ENCODE measurements at regions not wholly inside any gene's neighbourhood (a gene's known extent, or its start where the extent isn't known, plus 50 kb on each side); places are given as distances from the start of the nearest gene placed in this dataset.

GRCh38 chr1:22352896-22353295 lies 98.8 kb upstream of the ZBTB40 start:
- Histone ChIP-seq H3K27ac (ENCODE audit: low read length) (no peak overlapping the region), H3K4me1 (ENCODE audit: control insufficient read depth, insufficient read depth, low read length) (peaks cover 5% of the 10 kb centered on the region), H3K36me3 (ENCODE audit: control insufficient read depth, insufficient read depth, low read length) (no peaks in the 10 kb centered on the region), H3K27me3 (ENCODE audit: control insufficient read depth, insufficient read depth, low read length) (no peaks in the 10 kb centered on the region), H3K9me3 (ENCODE audit: control insufficient read depth, insufficient read depth, low read length) (no peaks in the 10 kb centered on the region), H3K4me3 (ENCODE audit: low read length) (no peak overlapping the region)
- no peak for DNase-seq (ENCODE audit: low read depth, low spot score)
- WGBS (ENCODE audit: insufficient coverage, insufficient read length): no CpG with 5 or more reads among the region's 7 CpGs

DNA sequence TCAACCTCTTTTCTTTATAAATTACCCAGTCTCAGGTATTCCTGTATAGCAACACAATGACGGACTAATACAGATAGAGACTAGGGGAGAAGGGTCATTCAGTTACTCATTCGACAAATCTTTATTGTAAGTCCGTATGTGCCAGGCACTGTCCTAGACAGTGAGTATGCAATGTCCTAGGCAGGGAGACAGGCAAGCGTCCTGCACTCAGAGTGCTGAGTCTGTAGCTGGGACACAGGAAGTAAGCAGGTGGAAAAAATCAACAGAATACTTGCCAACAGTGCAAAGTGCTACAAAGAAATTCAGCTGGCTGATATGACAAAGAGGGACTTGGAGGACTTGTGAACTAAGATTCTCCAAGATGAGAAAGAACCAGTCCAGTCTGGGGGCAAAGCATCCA lies 92.2 kb upstream of the ZBTB40 start:
- Histone ChIP-seq H3K4me3 (ENCODE audit: low read length) (no peak overlapping the region), H3K36me3 (ENCODE audit: control insufficient read depth, insufficient read depth, low read length) (no peaks in the 10 kb centered on the region), H3K9me3 (ENCODE audit: control insufficient read depth, insufficient read depth, low read length) (no peaks in the 10 kb centered on the region), H3K27ac (ENCODE audit: low read length) (no peak overlapping the region), H3K4me1 (ENCODE audit: control insufficient read depth, insufficient read depth, low read length) (no peaks in the 10 kb centered on the region), H3K27me3 (ENCODE audit: control insufficient read depth, insufficient read depth, low read length) (no peaks in the 10 kb centered on the region)
- DNase-seq (ENCODE audit: low read depth, low spot score): no peak
- no CpG with 5 or more reads among the region's 4 CpGs for WGBS (ENCODE audit: insufficient coverage, insufficient read length)

- no peak overlapping the region for H3K27ac ChIP-seq (ENCODE audit: low read length)
- no CpG with 5 or more reads among the region's 6 CpGs for WGBS (ENCODE audit: insufficient coverage, insufficient read length)
- no peak for DNase-seq (ENCODE audit: low read depth, low spot score)
- H3K9me3 ChIP-seq (ENCODE audit: control insufficient read depth, insufficient read depth, low read length): no peaks in the 10 kb centered on the region
- H3K4me1 ChIP-seq (ENCODE audit: control insufficient read depth, insufficient read depth, low read length): no peaks in the 10 kb centered on the region; the same call in 1 of the 2 replicates
- no peaks in the 10 kb centered on the region for H3K27me3 ChIP-seq (ENCODE audit: control insufficient read depth, insufficient read depth, low read length)
- H3K36me3 ChIP-seq (ENCODE audit: control insufficient read depth, insufficient read depth, low read length): no peaks in the 10 kb centered on the region
- no peak overlapping the region for H3K4me3 ChIP-seq (ENCODE audit: low read length)
Observed at GRCh38 chr1:22362626-22363402, 88.8 kb upstream of the ZBTB40 start.

GRCh38 chr1:22363403-22364325 lies 88.0 kb upstream of the ZBTB40 start:
- Histone ChIP-seq H3K4me1 (ENCODE audit: control insufficient read depth, insufficient read depth, low read length) (no peaks in the 10 kb centered on the region; the same call in 1 of the 2 replicates), H3K36me3 (ENCODE audit: control insufficient read depth, insufficient read depth, low read length) (no peaks in the 10 kb centered on the region), H3K9me3 (ENCODE audit: control insufficient read depth, insufficient read depth, low read length) (no peaks in the 10 kb centered on the region), H3K27ac (ENCODE audit: low read length) (no peak overlapping the region), H3K27me3 (ENCODE audit: control insufficient read depth, insufficient read depth, low read length) (no peaks in the 10 kb centered on the region), H3K4me3 (ENCODE audit: low read length) (no peak overlapping the region)
- DNase-seq (ENCODE audit: low read depth, low spot score): no peak
- no CpG with 5 or more reads among the region's 13 CpGs for WGBS (ENCODE audit: insufficient coverage, insufficient read length)

- Histone ChIP-seq H3K36me3 (ENCODE audit: control insufficient read depth, insufficient read depth, low read length) (no peaks in the 10 kb centered on the region), H3K4me3 (ENCODE audit: low read length) (no peak overlapping the region), H3K4me1 (ENCODE audit: control insufficient read depth, insufficient read depth, low read length) (no peaks in the 10 kb centered on the region; the same call in 1 of the 2 replicates), H3K9me3 (ENCODE audit: control insufficient read depth, insufficient read depth, low read length) (no peaks in the 10 kb centered on the region), H3K27me3 (ENCODE audit: control insufficient read depth, insufficient read depth, low read length) (no peaks in the 10 kb centered on the region), H3K27ac (ENCODE audit: low read length) (no peak overlapping the region)
- no peak for DNase-seq (ENCODE audit: low read depth, low spot score)
- WGBS (ENCODE audit: insufficient coverage, insufficient read length): no CpG with 5 or more reads among the region's 5 CpGs
Observed at GRCh38 chr1:22364326-22364650, 87.4 kb upstream of the ZBTB40 start.

- no peak for DNase-seq (ENCODE audit: low read depth, low spot score)
- no peaks in the 10 kb centered on the region for H3K9me3 ChIP-seq (ENCODE audit: control insufficient read depth, insufficient read depth, low read length)
- no peaks in the 10 kb centered on the region for H3K36me3 ChIP-seq (ENCODE audit: control insufficient read depth, insufficient read depth, low read length)
- peaks cover 2% of the 10 kb centered on the region; the same call in 1 of the 2 replicates for H3K4me1 ChIP-seq (ENCODE audit: control insufficient read depth, insufficient read depth, low read length)
- H3K4me3 ChIP-seq (ENCODE audit: low read length): no peak overlapping the region
- WGBS (ENCODE audit: insufficient coverage, insufficient read length): no CpG with 5 or more reads among the region's 5 CpGs
- no peaks in the 10 kb centered on the region for H3K27me3 ChIP-seq (ENCODE audit: control insufficient read depth, insufficient read depth, low read length)
- no peak overlapping the region for H3K27ac ChIP-seq (ENCODE audit: low read length)
Observed at GRCh38 chr1:22364764-22365163, 86.9 kb upstream of the ZBTB40 start.

GRCh38 chr1:22365331-22366295 lies 86.0 kb upstream of the ZBTB40 start:
- no CpG with 5 or more reads among the region's 19 CpGs for WGBS (ENCODE audit: insufficient coverage, insufficient read length)
- Histone ChIP-seq H3K27me3 (ENCODE audit: control insufficient read depth, insufficient read depth, low read length) (no peaks in the 10 kb centered on the region), H3K9me3 (ENCODE audit: control insufficient read depth, insufficient read depth, low read length) (no peaks in the 10 kb centered on the region), H3K36me3 (ENCODE audit: control insufficient read depth, insufficient read depth, low read length) (no peaks in the 10 kb centered on the region), H3K4me3 (ENCODE audit: low read length) (no peak overlapping the region), H3K27ac (ENCODE audit: low read length) (no peak overlapping the region), H3K4me1 (ENCODE audit: control insufficient read depth, insufficient read depth, low read length) (peaks cover 2% of the 10 kb centered on the region; the same call in 1 of the 2 replicates)
- no peak for DNase-seq (ENCODE audit: low read depth, low spot score)

DNA sequence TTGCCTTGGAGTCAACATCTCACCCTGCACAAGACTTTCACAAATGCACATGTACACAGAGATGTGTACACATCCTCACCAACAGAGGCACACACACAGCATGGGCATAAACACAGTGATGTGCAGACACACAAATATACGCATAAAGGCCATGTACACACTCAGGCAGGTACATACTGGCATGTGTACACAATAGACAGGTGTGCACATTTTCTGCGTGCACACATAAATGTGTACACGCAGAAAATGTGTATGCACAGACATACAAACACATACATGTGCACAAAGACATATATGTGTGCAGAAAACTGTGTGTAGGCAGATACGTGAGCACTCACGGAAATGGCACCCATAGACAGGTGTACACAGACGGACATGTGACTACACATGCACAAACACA lies 85.3 kb upstream of the ZBTB40 start:
- no peak for DNase-seq (ENCODE audit: low read depth, low spot score)

GRCh38 chr1:22368125-22368524 lies 83.5 kb upstream of the ZBTB40 start:
- Histone ChIP-seq H3K27me3 (ENCODE audit: control insufficient read depth, insufficient read depth, low read length) (no peaks in the 10 kb centered on the region), H3K4me3 (ENCODE audit: low read length) (no peak overlapping the region), H3K4me1 (ENCODE audit: control insufficient read depth, insufficient read depth, low read length) (peaks cover 2% of the 10 kb centered on the region; the same call in 1 of the 2 replicates), H3K9me3 (ENCODE audit: control insufficient read depth, insufficient read depth, low read length) (no peaks in the 10 kb centered on the region), H3K27ac (ENCODE audit: low read length) (no peak overlapping the region), H3K36me3 (ENCODE audit: control insufficient read depth, insufficient read depth, low read length) (no peaks in the 10 kb centered on the region)
- no CpG with 5 or more reads among the region's 1 CpG for WGBS (ENCODE audit: insufficient coverage, insufficient read length)
- DNase-seq (ENCODE audit: low read depth, low spot score): no peak

More for the DNA sequence above, 85.3 kb upstream of the ZBTB40 start:
- no CpG with 5 or more reads among the region's 6 CpGs for WGBS (ENCODE audit: insufficient coverage, insufficient read length)
- no peaks in the 10 kb centered on the region for H3K9me3 ChIP-seq (ENCODE audit: control insufficient read depth, insufficient read depth, low read length)
- H3K4me3 ChIP-seq (ENCODE audit: low read length): no peak overlapping the region
- no peaks in the 10 kb centered on the region for H3K36me3 ChIP-seq (ENCODE audit: control insufficient read depth, insufficient read depth, low read length)
- H3K4me1 ChIP-seq (ENCODE audit: control insufficient read depth, insufficient read depth, low read length): peaks cover 2% of the 10 kb centered on the region; the same call in 1 of the 2 replicates
- H3K27ac ChIP-seq (ENCODE audit: low read length): no peak overlapping the region
- no peaks in the 10 kb centered on the region for H3K27me3 ChIP-seq (ENCODE audit: control insufficient read depth, insufficient read depth, low read length)
